HEK293 (cell line): ENCODE measurements at regions not wholly inside any gene's neighbourhood (a gene's known extent, or its start where the extent isn't known, plus 50 kb on each side); places are given as distances from the start of the nearest gene placed in this dataset.

Experiments
- CTCF ChIA-PET: fragments of 350-600 bp; formaldehyde crosslinking; extraction: SDS; loops from one replicate; lab custom pipeline; 2021; ENCODE audit warnings: antibody characterized with exemption; lab: Yijun Ruan, JAX
- POLR2A ChIA-PET: fragments of 300-600 bp; formaldehyde crosslinking; extraction: SDS; loops from one replicate; lab custom pipeline; 2020; ENCODE audit warnings: antibody characterized with exemption, inconsistent platforms; lab: Yijun Ruan, JAX
- H3K27ac ChIP-seq: fragments of 200-500 bp; sonication (Bioruptor generic); 2 replicates; pipeline ENCODE4 v1.5.1; 2014; ENCODE audit warnings: low read depth, low read length, control low read depth, inconsistent platforms; ENCODE audit errors: extremely low read depth
- H3K36me3 ChIP-seq, 2 experiments: fragments of 200-500 bp in 1 of 2; sonication (Bioruptor generic) in 1 of 2; 1 replicate in 1 of 2; 2 replicates in 1 of 2; pipeline ENCODE4 v1.5.1; 2014 to 2017; ENCODE audit warnings: inconsistent platforms in 2 of 2, low read length in 2 of 2; ENCODE audit not compliant: control insufficient read depth in 2 of 2, insufficient read depth in 1 of 2
- H3K4me1 ChIP-seq: fragments of 200-500 bp; sonication (Bioruptor generic); 2 replicates; pipeline ENCODE4 v1.5.1; 2014; ENCODE audit warnings: mild to moderate bottlenecking, low read length, inconsistent platforms; ENCODE audit not compliant: control insufficient read depth, insufficient read depth
- H3K4me3 ChIP-seq: 2 replicates; pipeline ENCODE4 v1.5.1; 2011; ENCODE audit warnings: low read depth, mild to moderate bottlenecking, control low read depth, low read length, moderate library complexity
- H3K9me3 ChIP-seq: fragments of 200-500 bp; sonication (Bioruptor generic); 2 replicates; pipeline ENCODE4 v1.5.1; 2014; ENCODE audit warnings: low read depth, low read length, inconsistent platforms; ENCODE audit not compliant: control insufficient read depth, insufficient read depth
- BCL11A ChIP-seq: fragments of 450-650 bp; formaldehyde crosslinking; IDR thresholded peaks from 2 replicates; pipeline ENCODE4 v1.5.1; 2016; ENCODE audit warnings: low read depth, missing biosample characterization, missing genetic modification characterization
- KLF7 ChIP-seq: fragments of 450-650 bp; formaldehyde crosslinking; IDR thresholded peaks from 2 replicates; pipeline ENCODE4 v1.5.1; 2016; ENCODE audit warnings: missing biosample characterization, missing genetic modification characterization, borderline replicate concordance
- PBX3 ChIP-seq: sonication (generic); formaldehyde crosslinking; IDR thresholded peaks from 2 replicates; pipeline ENCODE4 v1.8.1; 2022; ENCODE audit warnings: mild to moderate bottlenecking, moderate library complexity, missing genetic modification reagents
- PRDM4 ChIP-seq: fragments of 450-650 bp; formaldehyde crosslinking; IDR thresholded peaks from 2 replicates; pipeline ENCODE4 v1.5.1; 2017; ENCODE audit warnings: missing biosample characterization, missing genetic modification characterization
- RBAK ChIP-seq: fragments of 450-650 bp; formaldehyde crosslinking; IDR thresholded peaks from 2 replicates; pipeline ENCODE4 v1.5.1; 2016; ENCODE audit warnings: missing biosample characterization, missing genetic modification characterization
- YY1 ChIP-seq: fragments of 450-650 bp; formaldehyde crosslinking; IDR thresholded peaks from 2 replicates; pipeline ENCODE4 v1.5.1; 2018; ENCODE audit warnings: missing biosample characterization, missing genetic modification characterization
- ZBTB49 ChIP-seq: fragments of 450-650 bp; formaldehyde crosslinking; IDR thresholded peaks from 2 replicates; pipeline ENCODE4 v1.5.1; 2016; ENCODE audit warnings: missing biosample characterization, missing genetic modification characterization, low read depth
- ZBTB7A ChIP-seq: fragments of 450-650 bp; formaldehyde crosslinking; IDR thresholded peaks from 2 replicates; pipeline ENCODE4 v1.5.1; 2016; ENCODE audit warnings: low read depth, missing biosample characterization, missing genetic modification characterization
- ZFP37 ChIP-seq: fragments of 450-650 bp; formaldehyde crosslinking; IDR thresholded peaks from 2 replicates; pipeline ENCODE4 v1.5.1; 2016; ENCODE audit warnings: missing biosample characterization, missing genetic modification characterization
- ZNF146 ChIP-seq: fragments of 450-650 bp; formaldehyde crosslinking; IDR thresholded peaks from 2 replicates; pipeline ENCODE4 v1.5.1; 2016; ENCODE audit warnings: missing biosample characterization, missing genetic modification characterization
- ZNF19 ChIP-seq: fragments of 450-650 bp; formaldehyde crosslinking; IDR thresholded peaks from 2 replicates; pipeline ENCODE4; 2016; ENCODE audit warnings: missing biosample characterization, missing genetic modification characterization, low read depth
- ZNF202 ChIP-seq: fragments of 450-650 bp; formaldehyde crosslinking; IDR thresholded peaks from 2 replicates; pipeline ENCODE4 v1.5.1; 2016; ENCODE audit warnings: missing biosample characterization, missing genetic modification characterization, borderline replicate concordance
- ZNF211 ChIP-seq: fragments of 450-650 bp; formaldehyde crosslinking; IDR thresholded peaks from 2 replicates; pipeline ENCODE4 v1.5.1; 2016; ENCODE audit warnings: low read depth, missing biosample characterization, missing genetic modification characterization
- ZNF214 ChIP-seq: fragments of 450-650 bp; formaldehyde crosslinking; IDR thresholded peaks from 2 replicates; pipeline ENCODE4 v1.5.1; 2017; ENCODE audit warnings: missing biosample characterization, mild to moderate bottlenecking, missing genetic modification characterization, borderline replicate concordance
- ZNF274 ChIP-seq, 2 experiments: fragments of 200-500 bp in 1 of 2; fragments of 450-650 bp in 1 of 2; sonication (Bioruptor generic) in 1 of 2; formaldehyde crosslinking in 1 of 2; IDR thresholded peaks; 2 replicates each; pipeline versions ENCODE4 v1.5.1 to v1.6.1; 2014 to 2016; ENCODE audit warnings: borderline replicate concordance in 1 of 2, inconsistent platforms in 1 of 2, low read length in 1 of 2, missing biosample characterization in 1 of 2, missing genetic modification characterization in 1 of 2
- ZNF311 ChIP-seq: fragments of 450-650 bp; formaldehyde crosslinking; IDR thresholded peaks from 2 replicates; pipeline ENCODE4 v1.5.1; 2017; ENCODE audit warnings: missing biosample characterization, missing genetic modification characterization, borderline replicate concordance
- ZNF335 ChIP-seq: fragments of 450-650 bp; formaldehyde crosslinking; conservative IDR thresholded peaks from 2 replicates; pipeline ENCODE4 v1.5.1; 2016; ENCODE audit warnings: missing biosample characterization, missing genetic modification characterization
- ZNF37A ChIP-seq: fragments of 450-650 bp; IDR thresholded peaks from 2 replicates; pipeline ENCODE4 v1.5.1; 2018; ENCODE audit warnings: missing biosample characterization, missing genetic modification characterization
- ZNF423 ChIP-seq: fragments of 450-650 bp; formaldehyde crosslinking; IDR thresholded peaks from 2 replicates; pipeline ENCODE4 v1.5.1; 2016; ENCODE audit warnings: missing biosample characterization, missing genetic modification characterization
- ZNF514 ChIP-seq: fragments of 450-650 bp; formaldehyde crosslinking; IDR thresholded peaks from 2 replicates; pipeline ENCODE4 v1.5.1; 2016; ENCODE audit warnings: missing biosample characterization, missing genetic modification characterization
- ZNF549 ChIP-seq: fragments of 450-650 bp; IDR thresholded peaks from 2 replicates; pipeline ENCODE4 v1.5.1; 2018; ENCODE audit warnings: missing biosample characterization, missing genetic modification characterization, mild to moderate bottlenecking, inconsistent platforms, moderate library complexity
- ZNF558 ChIP-seq: fragments of 450-650 bp; formaldehyde crosslinking; IDR thresholded peaks from 2 replicates; pipeline ENCODE4 v1.5.1; 2016; ENCODE audit warnings: missing biosample characterization, missing genetic modification characterization
- ZNF629 ChIP-seq: fragments of 450-650 bp; formaldehyde crosslinking; IDR thresholded peaks from 2 replicates; pipeline ENCODE4 v1.5.1; 2017; ENCODE audit warnings: missing biosample characterization, missing genetic modification characterization
- ZNF792 ChIP-seq: fragments of 450-650 bp; formaldehyde crosslinking; IDR thresholded peaks from 2 replicates; pipeline ENCODE4 v1.5.1; 2016; ENCODE audit warnings: missing biosample characterization, missing genetic modification characterization
- ZSCAN18 ChIP-seq: fragments of 450-650 bp; formaldehyde crosslinking; IDR thresholded peaks from 2 replicates; pipeline ENCODE4 v1.5.1; 2016; ENCODE audit warnings: missing biosample characterization, missing genetic modification characterization
- ZSCAN23 ChIP-seq: fragments of 450-650 bp; formaldehyde crosslinking; IDR thresholded peaks from 2 replicates; pipeline ENCODE4 v1.5.1; 2016; ENCODE audit warnings: missing biosample characterization, missing genetic modification characterization

GRCh38 chr7:142319970-142320369 is 62.1 kb upstream of the PRSS58 start:
- no peaks in the 10 kb centered on the region for H3K4me1 ChIP-seq
- H3K36me3 ChIP-seq = no peaks in the 10 kb centered on the region
- no peaks in the 10 kb centered on the region for H3K9me3 ChIP-seq
- CTCF ChIA-PET = interaction anchor here (0.5 to 2.0 kb wide), 19 partner anchors 9 to 612 kb away, joined by 3 to 9 read pairs (median 4); partner anchors contain the start of gene WEE2
- TF ChIP-seq ZNF423 = no peak
- no peak for TF ChIP-seq KLF7 (tag by site-specific recombination)
- TF ChIP-seq ZNF146 (tag by site-specific recombination) = no peak
- TF ChIP-seq ZNF37A (tag by site-specific recombination) = no peak
- no peak for TF ChIP-seq ZNF629 (tag by site-specific recombination)
- no peak for TF ChIP-seq ZNF211 (tag by site-specific recombination)
- no peak overlapping the region for H3K4me3 ChIP-seq
- no peak overlapping the region for H3K27ac ChIP-seq
- POLR2A ChIA-PET = no interaction called here

GRCh38 chr7:142314281-142314680 is 56.4 kb upstream of the PRSS58 start:
- ChIA-PET CTCF (interaction anchor here (0.6 to 3.9 kb wide), 5 partner anchors 9 to 131 kb away, joined by 3 to 27 read pairs (median 4); no protein-coding TSS in a partner anchor), POLR2A (no interaction called here)
- no peak overlapping the region for H3K4me3 ChIP-seq
- H3K36me3 ChIP-seq = no peaks in the 10 kb centered on the region
- H3K27ac ChIP-seq = no peak overlapping the region
- H3K9me3 ChIP-seq = no peaks in the 10 kb centered on the region
- TF ChIP-seq RBAK (tag by site-specific recombination) (no peak), BCL11A (tag by site-specific recombination) (no peak), ZNF558 (no peak), ZSCAN18 (tag by site-specific recombination) (no peak), ZSCAN23 (tag by site-specific recombination) (no peak), ZNF202 (tag by site-specific recombination) (no peak), ZBTB7A (tag by site-specific recombination) (no peak), ZNF19 (tag by site-specific recombination) (no peak), ZNF792 (tag by site-specific recombination) (no peak), ZNF514 (tag by site-specific recombination) (no peak), YY1 (no peak), ZNF335 (tag by site-specific recombination) (no peak)
- H3K4me1 ChIP-seq = no peaks in the 10 kb centered on the region

GRCh38 chr7:142313528-142313927 is 55.7 kb upstream of the PRSS58 start:
- ChIA-PET POLR2A (no interaction called here), CTCF (interaction anchor here (0.6 to 3.9 kb wide), 5 partner anchors 9 to 396 kb away, joined by 3 to 27 read pairs (median 9); no protein-coding TSS in a partner anchor)
- no peaks in the 10 kb centered on the region for H3K36me3 ChIP-seq
- H3K4me3 ChIP-seq = no peak overlapping the region
- no peaks in the 10 kb centered on the region for H3K4me1 ChIP-seq
- H3K27ac ChIP-seq = no peak overlapping the region
- H3K9me3 ChIP-seq = no peaks in the 10 kb centered on the region
- TF ChIP-seq ZFP37 (tag by site-specific recombination) = no peak
- no peak for TF ChIP-seq PRDM4
- no peak for TF ChIP-seq ZNF214 (tag by site-specific recombination)
- no peak for TF ChIP-seq ZBTB49 (tag by site-specific recombination)
- TF ChIP-seq ZNF274 (IDR thresholded peaks at IDR 0.05; ENCODE audit: low read length) = no peak
- TF ChIP-seq ZNF274 (tag by site-specific recombination; IDR thresholded peaks at IDR 0.05; ENCODE audit: borderline replicate concordance) = no peak
- no peak for TF ChIP-seq ZNF311 (tag by site-specific recombination)
- no peak for TF ChIP-seq ZNF549 (tag by site-specific recombination)
- no peak for TF ChIP-seq PBX3 (CRISPR knock-in tag)
- no peak for TF ChIP-seq ZNF146 (tag by site-specific recombination)
